Ascending aorta (tissue), 2 donors: ENCODE measurements at regions not wholly inside any gene's neighbourhood (a gene's known extent, or its start where the extent isn't known, plus 50 kb on each side); places are given as distances from the start of the nearest gene placed in this dataset.

Experiments used
- DNase-seq, 2 donors: peaks; one replicate each; pipeline ENCODE4 v3.0.0-alpha.2; 2019; ENCODE audit warnings: low spot score in 2 of 2
- H3K27ac ChIP-seq, 2 donors: fragments of 200-600 bp; sonication (generic); one replicate each; pipeline ENCODE4 v1.5.1; 2016 to 2017; ENCODE audit warnings: mild to moderate bottlenecking in 1 of 2
- H3K27me3 ChIP-seq: fragments of 200-600 bp; sonication (generic); one replicate; pipeline ENCODE4 v1.5.1; 2017
- H3K36me3 ChIP-seq, 2 donors: fragments of 200-600 bp; sonication (generic); one replicate each; pipeline ENCODE4 v1.5.1; 2016
- H3K4me1 ChIP-seq, 2 donors: fragments of 200-600 bp; sonication (generic); one replicate each; pipeline ENCODE4 v1.5.1; 2016 to 2017; ENCODE audit warnings: mild to moderate bottlenecking in 1 of 2
- H3K4me3 ChIP-seq, 2 donors: fragments of 200-600 bp; sonication (generic); one replicate each; pipeline ENCODE4 v1.5.1; 2016 to 2017; ENCODE audit warnings: mild to moderate bottlenecking in 1 of 2
- H3K9me3 ChIP-seq, 2 donors: fragments of 200-600 bp; sonication (generic); one replicate each; pipeline ENCODE4 v1.5.1; 2016
- intact Hi-C: fragments of 100-400 bp; cut with DNase I; formaldehyde crosslinking; loops from one replicate; pipeline ENCODE4 v1.15.1; 2023
- TF ChIP-seq, protein P1 (sequence below), 3 experiments: fragments of 200-600 bp in 2 of 3; fragments of 450-650 bp in 1 of 3; sonication (generic) in 2 of 3; IDR thresholded peaks; one replicate each; pipeline ENCODE4 v1.5.1; 2016 to 2019; ENCODE audit warnings: antibody characterized with exemption in 3 of 3, mild to moderate bottlenecking in 1 of 3, moderate library complexity in 1 of 3

DNA sequence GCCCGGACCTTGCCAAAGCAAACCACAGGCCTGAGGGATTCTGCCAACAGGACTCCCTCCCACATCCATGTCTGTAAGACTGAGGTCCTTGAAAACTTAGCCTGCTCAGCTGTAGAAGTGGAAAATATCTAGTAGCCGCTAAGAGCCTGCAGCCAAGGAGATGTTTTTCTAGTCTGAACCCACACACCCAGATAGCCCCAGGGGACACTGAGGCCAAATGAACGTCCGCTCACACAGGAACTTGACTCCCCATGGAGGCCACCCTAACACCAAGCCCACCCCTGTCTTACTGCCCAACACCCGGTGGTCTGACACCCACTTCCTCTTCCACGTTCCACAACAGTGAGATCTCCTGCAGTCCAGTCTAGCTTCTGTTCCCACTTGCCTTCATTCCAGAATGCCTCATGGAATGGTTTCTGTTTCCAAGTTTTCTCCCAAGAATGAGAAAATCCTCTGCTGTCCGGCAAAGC lies 174.8 kb downstream of the PLPP3 start:
- H3K4me1 ChIP-seq = peaks cover 3 to 10% of the 10 kb centered on the region in 2 donors
- H3K36me3 ChIP-seq = no peaks in the 10 kb centered on the region
- no peak for DNase-seq
- intact Hi-C loops = no loop called here
- H3K9me3 ChIP-seq = no peaks in the 10 kb centered on the region
- peak overlapping the region; percentile 70 to 74 for H3K27ac ChIP-seq
- H3K27me3 ChIP-seq = no peaks in the 10 kb centered on the region
- TF ChIP-seq, protein P1, sequence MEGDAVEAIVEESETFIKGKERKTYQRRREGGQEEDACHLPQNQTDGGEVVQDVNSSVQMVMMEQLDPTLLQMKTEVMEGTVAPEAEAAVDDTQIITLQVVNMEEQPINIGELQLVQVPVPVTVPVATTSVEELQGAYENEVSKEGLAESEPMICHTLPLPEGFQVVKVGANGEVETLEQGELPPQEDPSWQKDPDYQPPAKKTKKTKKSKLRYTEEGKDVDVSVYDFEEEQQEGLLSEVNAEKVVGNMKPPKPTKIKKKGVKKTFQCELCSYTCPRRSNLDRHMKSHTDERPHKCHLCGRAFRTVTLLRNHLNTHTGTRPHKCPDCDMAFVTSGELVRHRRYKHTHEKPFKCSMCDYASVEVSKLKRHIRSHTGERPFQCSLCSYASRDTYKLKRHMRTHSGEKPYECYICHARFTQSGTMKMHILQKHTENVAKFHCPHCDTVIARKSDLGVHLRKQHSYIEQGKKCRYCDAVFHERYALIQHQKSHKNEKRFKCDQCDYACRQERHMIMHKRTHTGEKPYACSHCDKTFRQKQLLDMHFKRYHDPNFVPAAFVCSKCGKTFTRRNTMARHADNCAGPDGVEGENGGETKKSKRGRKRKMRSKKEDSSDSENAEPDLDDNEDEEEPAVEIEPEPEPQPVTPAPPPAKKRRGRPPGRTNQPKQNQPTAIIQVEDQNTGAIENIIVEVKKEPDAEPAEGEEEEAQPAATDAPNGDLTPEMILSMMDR (IDR thresholded peaks at IDR 0.05) = no peak
- peak overlapping the region; percentile 11 to 34 for H3K4me3 ChIP-seq

DNA sequence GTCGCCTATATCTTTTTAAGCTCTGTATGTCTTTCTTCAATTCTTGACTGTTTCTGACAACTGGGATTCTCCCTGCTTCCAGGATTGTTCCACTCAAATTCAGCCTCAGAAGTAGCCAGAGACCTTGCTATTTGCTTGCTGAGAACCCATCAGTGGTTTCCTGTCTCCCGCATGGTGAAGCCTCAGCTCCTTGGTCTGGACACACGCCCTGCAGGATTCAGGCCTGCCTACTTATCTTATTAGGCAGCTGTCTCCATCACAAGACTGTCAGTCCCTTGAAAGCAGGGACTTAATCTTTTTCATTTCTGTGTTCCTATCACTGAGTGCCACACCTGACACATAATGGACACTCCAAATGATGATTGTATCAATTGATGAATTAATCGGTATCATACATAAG lies 175.3 kb downstream of the PLPP3 start:
- intact Hi-C loops = no loop called here

DNA sequence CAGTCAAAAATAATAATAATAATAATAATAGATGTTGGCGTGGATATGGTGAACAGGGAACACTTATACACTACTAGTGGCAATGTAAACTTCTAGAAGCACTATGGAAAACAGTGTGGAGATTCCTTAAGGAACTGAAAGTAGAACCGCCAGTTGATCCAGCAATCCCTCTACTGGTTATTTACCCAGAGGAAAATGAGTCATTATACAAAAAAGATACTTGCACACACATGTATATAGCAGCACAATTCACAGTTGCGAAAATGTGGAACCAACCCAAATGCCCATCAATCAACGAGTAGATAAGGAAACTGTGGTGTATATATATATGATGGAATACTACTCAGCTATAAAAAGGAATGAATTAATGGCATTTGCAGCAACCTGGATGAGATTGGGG lies 176.0 kb downstream of the PLPP3 start:
- Histone ChIP-seq H3K9me3 (no peaks in the 10 kb centered on the region), H3K4me3 (no peak overlapping the region), H3K27ac (no peak overlapping the region), H3K27me3 (no peaks in the 10 kb centered on the region), H3K4me1 (peaks cover 3 to 10% of the 10 kb centered on the region in 2 donors), H3K36me3 (no peaks in the 10 kb centered on the region)
- intact Hi-C loops = no loop called here
- no peak for DNase-seq
- TF ChIP-seq, protein P1 (IDR thresholded peaks at IDR 0.05) = no peak

More for the DNA sequence above, 175.3 kb downstream of the PLPP3 start:
- peak overlapping the region; percentile 70 to 74 for H3K27ac ChIP-seq
- TF ChIP-seq, protein P1 (IDR thresholded peaks at IDR 0.05) = no peak
- no peak overlapping the region for H3K4me3 ChIP-seq
- H3K36me3 ChIP-seq = no peaks in the 10 kb centered on the region
- DNase-seq = no peak
- H3K9me3 ChIP-seq = no peaks in the 10 kb centered on the region
- peaks cover 3 to 10% of the 10 kb centered on the region in 2 donors for H3K4me1 ChIP-seq
- H3K27me3 ChIP-seq = no peaks in the 10 kb centered on the region

DNA sequence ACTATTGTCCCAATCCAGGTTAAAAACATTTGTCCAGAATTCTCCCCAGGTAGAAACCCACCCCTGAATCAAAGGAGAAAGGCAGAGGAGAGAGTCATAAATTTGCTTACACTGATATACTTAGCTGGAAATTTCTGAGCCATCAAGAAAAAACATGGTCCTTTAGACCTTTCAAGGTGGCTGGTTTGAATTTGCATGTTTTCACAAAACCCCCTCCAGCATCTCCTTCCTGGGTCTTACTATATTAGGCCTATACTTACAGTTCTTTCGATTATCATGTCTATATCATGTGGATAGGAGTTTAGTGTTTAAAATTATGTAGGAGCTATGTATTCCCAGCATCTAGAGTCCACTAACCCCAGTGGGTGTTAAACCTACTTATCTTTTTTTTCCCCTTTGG lies 178.2 kb downstream of the PLPP3 start:
- TF ChIP-seq, protein P1 (IDR thresholded peaks at IDR 0.05) = no peak
- Histone ChIP-seq H3K27me3 (no peaks in the 10 kb centered on the region), H3K9me3 (no peaks in the 10 kb centered on the region), H3K4me3 (no peak overlapping the region), H3K4me1 (peaks cover 3 to 10% of the 10 kb centered on the region in 2 donors), H3K27ac (no peak overlapping the region), H3K36me3 (no peaks in the 10 kb centered on the region)
- no peak for DNase-seq
- intact Hi-C loops = no loop called here

DNA sequence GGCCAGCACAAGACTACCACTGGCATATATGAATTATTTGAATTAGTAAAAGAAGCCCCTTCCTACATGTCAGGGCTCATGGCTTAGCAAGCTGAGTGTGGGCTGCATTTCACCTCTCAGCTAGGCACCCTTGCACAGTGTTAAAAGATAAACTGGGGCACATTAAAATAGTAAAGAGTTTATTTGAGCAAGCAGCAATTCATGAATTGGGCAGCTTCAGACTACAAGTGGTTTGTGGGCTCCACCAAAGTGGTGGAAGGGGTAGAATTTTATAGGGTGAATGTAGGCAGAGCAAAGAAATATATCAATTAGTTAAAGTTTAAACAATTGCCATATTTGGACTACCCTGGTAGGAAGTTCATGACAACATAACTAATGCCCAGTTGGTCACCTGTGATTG lies 178.8 kb downstream of the PLPP3 start:
- TF ChIP-seq, protein P1 (IDR thresholded peaks at IDR 0.05) = no peak
- peaks cover 3 to 10% of the 10 kb centered on the region in 2 donors for H3K4me1 ChIP-seq
- no peak overlapping the region for H3K4me3 ChIP-seq
- intact Hi-C loops = no loop called here
- DNase-seq = no peak
- no peaks in the 10 kb centered on the region for H3K27me3 ChIP-seq
- H3K9me3 ChIP-seq = no peaks in the 10 kb centered on the region
- H3K27ac ChIP-seq = no peak overlapping the region
- no peaks in the 10 kb centered on the region for H3K36me3 ChIP-seq

DNA sequence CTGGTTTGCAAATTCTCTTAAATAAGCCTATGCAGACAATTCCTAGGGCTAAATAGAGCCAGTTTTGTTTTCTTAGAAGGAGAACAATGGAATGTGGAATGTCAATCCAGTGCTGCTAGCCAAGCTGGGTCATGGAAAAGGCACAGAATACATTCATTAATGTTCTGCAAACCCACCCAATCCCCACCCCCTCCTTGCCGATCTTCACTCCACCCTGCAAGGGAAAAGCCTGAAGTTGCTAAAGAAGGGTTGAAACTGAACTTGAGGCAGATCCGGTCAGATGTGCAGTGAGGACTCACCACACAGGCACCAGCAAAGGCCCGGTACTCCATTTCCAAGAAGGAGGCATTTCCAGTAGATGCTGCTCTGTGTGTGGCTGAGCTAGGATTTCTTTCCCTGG lies 179.6 kb downstream of the PLPP3 start:
- Histone ChIP-seq H3K4me1 (peaks cover 0 to 6% of the 10 kb centered on the region in 2 donors), H3K4me3 (no peak overlapping the region), H3K36me3 (no peaks in the 10 kb centered on the region), H3K27me3 (no peaks in the 10 kb centered on the region), H3K27ac (no peak overlapping the region), H3K9me3 (no peaks in the 10 kb centered on the region)
- TF ChIP-seq, protein P1 (IDR thresholded peaks at IDR 0.05) = no peak
- DNase-seq = no peak
- intact Hi-C loops = no loop called here
